ENCODE measurements at regions not wholly inside any gene's neighbourhood (a gene's known extent, or its start where the extent isn't known, plus 50 kb on each side); places are given as distances from the start of the nearest gene placed in this dataset.

DNA sequence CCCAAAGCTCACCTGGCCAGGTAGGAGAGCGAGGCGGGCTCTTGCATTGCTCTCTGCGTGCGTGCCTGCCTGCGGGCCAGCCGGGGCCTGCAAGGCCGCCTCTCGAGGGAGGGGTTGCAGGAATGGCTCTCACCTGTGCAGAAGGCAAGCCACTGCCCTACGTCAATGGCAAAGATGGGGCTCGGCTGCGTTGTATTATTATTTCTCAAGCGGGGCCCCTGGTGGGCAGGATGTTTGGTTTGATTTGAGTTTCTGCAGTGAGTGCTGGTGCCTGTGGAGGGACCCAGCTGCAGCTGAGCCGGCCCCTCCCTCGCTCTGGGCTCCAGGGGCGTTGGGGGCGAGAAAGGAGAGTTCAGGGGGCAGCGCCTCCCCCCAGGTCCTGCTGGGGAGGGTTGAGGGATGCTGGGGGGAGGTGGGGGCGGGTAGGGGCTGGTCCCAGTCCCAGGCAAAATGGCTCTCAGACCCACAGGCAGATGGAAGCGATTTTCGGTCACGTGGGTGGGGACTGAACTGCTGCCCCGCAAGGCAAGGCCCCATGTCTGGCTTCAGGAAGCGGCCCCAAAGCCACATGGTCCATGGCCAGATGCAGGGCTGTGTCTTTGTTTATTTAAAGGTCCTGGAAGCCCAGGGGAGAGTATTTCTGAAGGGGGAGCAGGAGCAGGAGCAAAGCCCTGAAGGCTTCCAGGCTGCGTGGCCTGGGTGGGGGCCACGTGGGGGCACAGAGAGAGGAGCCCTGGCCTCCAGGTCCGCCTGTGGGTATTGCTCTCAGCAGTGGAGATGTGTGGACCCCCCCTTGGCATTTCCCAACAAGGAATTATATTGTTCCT is 338.8 kb downstream of the SEC14L1 start:
- DNase-seq (ENCODE audit: extremely low read depth, low read depth), result no peak

GRCh38 chr17:77480199-77480508 is 339.4 kb downstream of the SEC14L1 start:
- no peak for DNase-seq (ENCODE audit: extremely low read depth, low read depth)

- DNase-seq (ENCODE audit: extremely low read depth, low read depth), result no peak
These were observed 339.9 kb downstream of the SEC14L1 start for GRCh38 chr17:77480509-77481215.

DNA sequence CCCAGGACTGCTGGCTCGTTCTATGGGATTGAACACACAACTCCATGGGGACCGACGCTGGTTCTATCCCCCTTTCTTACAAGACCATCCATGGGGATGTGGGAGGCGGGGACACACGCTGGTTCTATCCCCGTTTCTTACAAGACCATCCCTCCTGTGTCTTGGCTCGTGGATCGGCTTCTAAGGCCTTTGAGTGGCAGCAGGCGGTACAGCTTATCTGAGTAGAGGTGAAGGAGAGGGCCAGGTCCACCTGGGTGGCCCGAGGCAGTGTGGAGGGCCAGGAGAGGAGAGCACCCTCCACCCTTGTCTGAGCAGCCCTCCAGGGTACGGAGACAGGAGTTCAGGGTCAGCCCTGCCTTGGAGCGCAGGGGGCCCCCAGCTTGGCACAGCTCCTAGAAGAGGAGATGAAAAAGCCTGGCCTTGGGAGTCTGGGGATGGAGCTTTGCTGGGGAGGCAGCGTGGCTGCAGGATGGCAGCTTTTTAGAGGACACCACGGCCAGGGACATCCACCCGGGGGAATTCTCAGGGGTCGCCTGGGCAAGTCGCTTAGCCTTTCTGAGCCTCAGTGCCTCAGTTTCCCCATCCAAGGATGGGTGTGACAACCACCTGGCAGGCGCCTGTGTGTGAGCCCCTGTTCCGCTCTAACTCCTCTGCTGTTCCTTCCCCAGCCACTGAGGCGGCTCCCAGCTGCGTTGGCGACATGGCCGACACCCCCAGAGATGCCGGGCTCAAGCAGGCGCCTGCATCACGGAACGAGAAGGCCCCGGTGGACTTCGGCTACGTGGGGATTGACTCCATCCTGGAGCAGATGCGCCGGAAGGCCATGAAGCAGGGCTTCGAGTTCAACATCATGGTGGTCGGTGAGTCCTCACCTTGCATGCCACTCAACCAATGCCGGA is 341.0 kb downstream of the SEC14L1 start:
- no peak for DNase-seq (ENCODE audit: extremely low read depth, low read depth)

- DNase-seq (ENCODE audit: extremely low read depth, low read depth), result no peak
These were observed 341.8 kb downstream of the SEC14L1 start for GRCh38 chr17:77482375-77483127.

- DNase-seq (ENCODE audit: extremely low read depth, low read depth), result no peak
These were observed 342.4 kb downstream of the SEC14L1 start for GRCh38 chr17:77483128-77483598.

DNA sequence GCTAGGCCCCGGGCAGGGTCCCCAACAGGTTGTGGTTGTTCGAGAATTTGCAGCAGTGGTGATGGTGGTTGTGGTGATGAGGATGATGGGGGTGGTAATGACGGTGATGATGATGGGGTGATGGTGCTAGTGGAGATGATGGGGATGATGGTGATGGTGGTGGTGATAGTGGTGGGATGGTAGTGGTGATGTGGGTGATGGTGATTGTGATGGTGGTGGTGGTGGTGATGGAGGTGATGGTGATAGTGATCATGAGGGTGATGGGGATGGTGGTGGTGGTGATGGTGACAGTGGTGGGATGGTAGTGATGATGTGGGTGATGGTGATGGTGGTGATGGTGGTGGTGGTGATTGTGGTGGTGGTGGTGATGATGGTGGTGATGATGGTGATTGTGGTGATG is 343.3 kb downstream of the SEC14L1 start:
- no peak for DNase-seq (ENCODE audit: extremely low read depth, low read depth)

- DNase-seq (ENCODE audit: extremely low read depth, low read depth), result no peak
These were observed 344.5 kb downstream of the SEC14L1 start for GRCh38 chr17:77485089-77485833.

- DNase-seq (ENCODE audit: extremely low read depth, low read depth), result no peak
These were observed 346.5 kb downstream of the SEC14L1 start for GRCh38 chr17:77487211-77487629.

DNA sequence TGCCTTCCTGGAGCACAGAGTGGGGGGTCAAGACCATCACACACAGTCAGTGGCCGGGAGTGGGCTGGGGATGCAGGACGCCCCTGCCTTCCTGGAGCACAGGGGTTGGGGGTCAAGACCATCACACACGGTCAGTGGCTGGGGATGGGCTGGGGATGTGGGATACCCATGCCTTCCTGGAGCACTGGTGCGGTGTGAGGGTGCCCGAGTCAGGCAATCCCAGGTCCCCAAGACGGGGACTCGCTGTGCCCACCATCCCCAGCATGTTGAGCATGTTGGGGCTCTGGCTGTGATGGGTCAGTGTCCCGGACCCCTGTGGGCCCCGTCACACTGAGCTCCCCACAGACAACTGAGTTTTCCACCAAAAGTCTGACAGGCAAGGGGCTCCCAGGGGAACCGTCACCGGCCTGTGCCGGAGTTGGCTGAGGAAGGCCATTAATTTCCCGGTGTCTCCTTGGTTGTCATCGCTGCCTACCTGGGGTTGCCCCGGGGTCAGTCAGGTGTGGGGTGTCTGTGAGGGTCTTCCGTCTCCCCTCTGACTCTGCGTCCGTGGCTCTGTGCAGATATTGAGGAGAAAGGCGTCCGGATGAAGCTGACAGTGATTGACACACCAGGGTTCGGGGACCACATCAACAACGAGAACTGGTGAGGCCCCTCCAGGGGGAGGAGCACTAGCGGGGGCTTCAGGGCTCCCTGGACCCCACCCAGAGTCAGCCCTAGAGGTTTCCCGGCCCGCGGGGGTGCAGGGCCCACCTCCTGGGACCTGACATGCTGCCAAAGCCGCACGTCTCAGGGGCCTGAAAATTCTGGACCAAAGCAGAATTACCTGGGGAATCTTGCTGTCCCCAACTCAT is 347.1 kb downstream of the SEC14L1 start:
- no peak for DNase-seq (ENCODE audit: extremely low read depth, low read depth)

GRCh38 chr17:77488531-77489238 is 347.9 kb downstream of the SEC14L1 start:
- DNase-seq (ENCODE audit: extremely low read depth, low read depth), result no peak

GRCh38 chr17:77489239-77489892 is 348.6 kb downstream of the SEC14L1 start:
- DNase-seq (ENCODE audit: extremely low read depth, low read depth), result no peak

DNA sequence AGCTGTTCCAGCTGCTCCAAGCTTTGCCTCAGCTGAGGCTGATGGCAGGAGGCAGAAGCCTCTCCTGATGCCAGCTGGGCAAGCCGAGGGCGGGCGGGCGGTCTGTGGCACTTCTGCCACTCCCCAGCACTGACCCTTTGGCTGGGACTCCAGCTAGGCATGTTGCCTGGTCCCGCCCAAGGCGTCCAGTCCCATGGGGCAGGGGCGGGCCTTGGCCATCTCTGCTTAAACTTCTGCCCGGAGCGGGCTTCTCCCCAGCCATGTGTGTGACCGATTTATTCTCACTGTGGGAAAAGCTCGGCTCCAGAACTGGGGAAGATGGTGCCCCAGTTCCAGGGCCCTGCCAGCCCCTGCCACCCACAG is 349.1 kb downstream of the SEC14L1 start:
- DNase-seq (ENCODE audit: extremely low read depth, low read depth), result no peak

- no peak for DNase-seq (ENCODE audit: extremely low read depth, low read depth)
These were observed 349.8 kb downstream of the SEC14L1 start for GRCh38 chr17:77490361-77491183.

- DNase-seq (ENCODE audit: extremely low read depth, low read depth), result no peak
These were observed 351.2 kb downstream of the SEC14L1 start for GRCh38 chr17:77491921-77492445.

DNA sequence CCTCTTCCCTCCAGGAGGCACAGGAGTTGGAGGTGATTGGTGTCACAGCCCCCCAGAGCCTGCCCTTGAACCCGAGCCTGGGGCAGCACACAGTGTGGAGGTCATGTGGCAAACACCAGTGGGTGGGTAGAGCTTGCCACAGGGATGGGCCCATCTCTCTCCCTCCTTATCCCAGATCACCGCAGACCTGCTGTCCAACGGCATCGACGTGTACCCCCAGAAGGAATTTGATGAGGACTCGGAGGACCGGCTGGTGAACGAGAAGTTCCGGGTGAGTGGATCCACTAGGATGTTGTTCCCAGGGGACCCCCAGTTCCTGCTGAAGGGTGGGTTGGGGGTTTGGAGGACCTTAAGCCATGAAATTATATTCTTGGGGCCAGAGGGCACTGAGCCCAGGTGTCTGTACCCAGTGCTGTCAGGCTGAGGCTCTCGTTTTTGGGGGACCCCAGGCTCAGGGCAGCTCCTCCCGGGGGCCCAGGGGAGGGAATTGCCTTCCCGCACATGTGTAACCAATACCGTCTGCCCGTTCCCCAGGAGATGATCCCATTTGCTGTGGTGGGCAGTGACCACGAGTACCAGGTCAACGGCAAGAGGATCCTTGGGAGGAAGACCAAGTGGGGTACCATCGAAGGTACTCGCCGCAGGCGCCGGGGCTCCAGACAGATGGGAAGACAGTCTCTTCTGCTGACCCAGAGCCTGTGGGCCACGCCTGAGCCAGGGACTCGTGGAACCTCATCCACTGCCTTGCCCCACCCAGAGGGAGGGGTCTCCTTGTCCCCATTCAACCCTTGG is 351.9 kb downstream of the SEC14L1 start:
- DNase-seq (ENCODE audit: extremely low read depth, low read depth), result no peak

All from NCI-H460 (cell line).